Astrocyte (in vitro differentiated cells and primary cell): ENCODE measurements at regions not wholly inside any gene's neighbourhood (a gene's known extent, or its start where the extent isn't known, plus 50 kb on each side); places are given as distances from the start of the nearest gene placed in this dataset.

Experiments used
- DNase-seq: peaks from one replicate; pipeline ENCODE4 v3.0.0-alpha.2; 2010; ENCODE audit warnings: low read depth
- FAIRE-seq: peaks from 2 replicates; lab custom pipeline; 2011; peaks lifted over from hg19 to GRCh38; lab: Jason Lieb, UNC
- H2AFZ ChIP-seq: 2 replicates; pipeline ENCODE4 v1.6.0; 2012; ENCODE audit warnings: low read depth, low read length, inconsistent platforms
- H3K27ac ChIP-seq: 2 replicates; pipeline ENCODE4 v1.5.1; 2011; ENCODE audit warnings: low read depth, low read length, inconsistent platforms
- H3K27me3 ChIP-seq: 2 replicates; pipeline ENCODE4 v1.6.0; 2011; ENCODE audit warnings: low read length, inconsistent platforms; ENCODE audit not compliant: insufficient read depth
- H3K36me3 ChIP-seq: 2 replicates; pipeline ENCODE4 v1.5.1; 2011; ENCODE audit warnings: low read length, inconsistent platforms; ENCODE audit not compliant: insufficient read depth
- H3K4me1 ChIP-seq: 2 replicates; pipeline ENCODE4 v1.5.1; 2011; ENCODE audit warnings: low read length, inconsistent platforms; ENCODE audit not compliant: insufficient read depth
- H3K4me2 ChIP-seq: 2 replicates; pipeline ENCODE4 v1.6.0; 2012; ENCODE audit warnings: low read length, inconsistent platforms
- H3K4me3 ChIP-seq: 2 replicates; pipeline ENCODE4 v1.5.1; 2011; ENCODE audit warnings: low read depth, mild to moderate bottlenecking, low read length, inconsistent platforms; ENCODE audit not compliant: insufficient read depth
- H3K79me2 ChIP-seq: 2 replicates; pipeline ENCODE4 v1.6.0; 2012; ENCODE audit warnings: mild to moderate bottlenecking, low read length, inconsistent platforms; ENCODE audit not compliant: insufficient read depth
- H3K9ac ChIP-seq: 2 replicates; pipeline ENCODE4 v1.6.0; 2012; ENCODE audit warnings: mild to moderate bottlenecking, low read length, inconsistent platforms
- H3K9me3 ChIP-seq: 2 replicates; pipeline ENCODE4 v1.5.1; 2012; ENCODE audit warnings: low read depth, mild to moderate bottlenecking, low read length, inconsistent platforms; ENCODE audit not compliant: insufficient read depth
- H4K20me1 ChIP-seq: 2 replicates; pipeline ENCODE4 v1.6.0; 2012; ENCODE audit warnings: low read length, inconsistent platforms; ENCODE audit not compliant: insufficient read depth
- H3K27ac Mint-ChIP-seq: one replicate; pipeline ENCODE4 v1.8.0; 2021; ENCODE audit warnings: mild to moderate bottlenecking, mixed read lengths; ENCODE audit not compliant: unreplicated experiment
- H3K27me3 Mint-ChIP-seq: one replicate; pipeline ENCODE4 v1.8.0; 2021; ENCODE audit warnings: low read depth, mixed read lengths; ENCODE audit not compliant: unreplicated experiment
- H3K36me3 Mint-ChIP-seq: one replicate; pipeline ENCODE4 v1.8.0; 2021; ENCODE audit warnings: low read depth, mixed read lengths; ENCODE audit not compliant: unreplicated experiment
- H3K4me1 Mint-ChIP-seq: one replicate; pipeline ENCODE4 v1.8.0; 2021; ENCODE audit warnings: low read depth, mixed read lengths; ENCODE audit not compliant: unreplicated experiment
- H3K4me3 Mint-ChIP-seq: one replicate; pipeline ENCODE4 v1.8.0; 2021; ENCODE audit warnings: mild to moderate bottlenecking, moderate library complexity, mixed read lengths; ENCODE audit not compliant: unreplicated experiment
- H3K9me3 Mint-ChIP-seq: one replicate; pipeline ENCODE4 v1.8.0; 2021; ENCODE audit warnings: mild to moderate bottlenecking, mixed read lengths; ENCODE audit not compliant: unreplicated experiment
- EZH2 ChIP-seq: IDR thresholded peaks from 2 replicates; pipeline ENCODE4 v1.6.1; 2012; ENCODE audit warnings: mild to moderate bottlenecking, low read length, inconsistent platforms; ENCODE audit not compliant: insufficient read depth
- TF ChIP-seq, protein P1 (sequence below): IDR thresholded peaks from 2 replicates; pipeline ENCODE4 v1.5.1; 2011; ENCODE audit warnings: low read depth, mild to moderate bottlenecking, inconsistent platforms, low read length, moderate library complexity; ENCODE audit not compliant: insufficient read depth

DNA sequence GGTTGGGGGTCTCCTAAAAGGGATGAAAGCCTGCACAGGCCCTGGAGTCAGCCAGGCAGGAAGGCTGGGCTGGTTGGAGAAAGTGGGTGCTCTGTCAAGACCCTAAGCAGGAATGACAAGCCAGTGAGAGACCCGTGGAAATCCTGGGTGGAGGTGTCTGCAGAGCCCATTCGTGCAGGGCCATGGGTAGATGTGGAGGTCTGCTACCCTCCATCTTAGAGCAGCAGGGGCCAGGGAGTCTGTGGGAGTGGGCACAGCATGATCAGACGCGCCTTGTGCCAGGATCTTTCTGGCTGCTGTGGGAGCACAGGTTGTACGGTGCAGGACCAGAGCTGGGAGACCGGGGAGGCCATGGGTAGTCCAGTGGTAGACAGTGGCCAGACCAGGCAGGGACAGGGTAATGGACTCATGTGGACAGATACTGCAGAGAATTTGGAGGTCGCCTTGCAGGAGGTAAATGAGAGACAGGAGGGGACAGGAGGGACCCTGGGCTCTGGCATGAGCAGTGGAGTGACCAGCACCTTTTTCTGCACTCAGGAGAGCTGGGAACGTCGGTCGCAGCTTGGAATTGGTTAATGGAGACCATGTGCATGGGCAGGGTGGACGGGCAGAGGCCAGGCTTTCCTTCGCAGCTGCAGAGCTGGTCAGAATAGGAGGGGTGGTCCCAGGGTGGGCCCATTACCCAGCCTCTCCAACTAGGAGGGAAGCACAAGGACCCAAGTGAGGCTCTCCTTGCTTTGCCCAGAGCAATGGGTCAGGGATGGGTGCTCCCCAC lies 203.5 kb upstream of the PMEPA1 start:
- DNase-seq (no peak), FAIRE-seq (no peak)
- no peak overlapping the region for H3K9ac ChIP-seq
- no peaks in the 10 kb centered on the region for H3K9me3 ChIP-seq
- H4K20me1 ChIP-seq: no peaks in the 10 kb centered on the region
- H3K4me1 Mint-ChIP-seq: peaks cover 3% of the 10 kb centered on the region
- peaks cover 4% of the 10 kb centered on the region for H3K9me3 Mint-ChIP-seq
- H3K36me3 Mint-ChIP-seq: peaks cover 5% of the 10 kb centered on the region
- no peak overlapping the region for H3K27ac ChIP-seq
- no peak overlapping the region for H3K27ac Mint-ChIP-seq
- no peaks in the 10 kb centered on the region for H3K36me3 ChIP-seq
- H3K4me2 ChIP-seq: no peak overlapping the region
- no peak overlapping the region for H2AFZ ChIP-seq
- no peaks in the 10 kb centered on the region for H3K4me1 ChIP-seq
- H3K79me2 ChIP-seq: no peaks in the 10 kb centered on the region
- H3K4me3 ChIP-seq: no peak overlapping the region
- H3K27me3 Mint-ChIP-seq: peaks cover 73% of the 10 kb centered on the region
- H3K27me3 ChIP-seq: peaks cover 8% of the 10 kb centered on the region
- H3K4me3 Mint-ChIP-seq: no peak overlapping the region
- TF ChIP-seq, protein P1, sequence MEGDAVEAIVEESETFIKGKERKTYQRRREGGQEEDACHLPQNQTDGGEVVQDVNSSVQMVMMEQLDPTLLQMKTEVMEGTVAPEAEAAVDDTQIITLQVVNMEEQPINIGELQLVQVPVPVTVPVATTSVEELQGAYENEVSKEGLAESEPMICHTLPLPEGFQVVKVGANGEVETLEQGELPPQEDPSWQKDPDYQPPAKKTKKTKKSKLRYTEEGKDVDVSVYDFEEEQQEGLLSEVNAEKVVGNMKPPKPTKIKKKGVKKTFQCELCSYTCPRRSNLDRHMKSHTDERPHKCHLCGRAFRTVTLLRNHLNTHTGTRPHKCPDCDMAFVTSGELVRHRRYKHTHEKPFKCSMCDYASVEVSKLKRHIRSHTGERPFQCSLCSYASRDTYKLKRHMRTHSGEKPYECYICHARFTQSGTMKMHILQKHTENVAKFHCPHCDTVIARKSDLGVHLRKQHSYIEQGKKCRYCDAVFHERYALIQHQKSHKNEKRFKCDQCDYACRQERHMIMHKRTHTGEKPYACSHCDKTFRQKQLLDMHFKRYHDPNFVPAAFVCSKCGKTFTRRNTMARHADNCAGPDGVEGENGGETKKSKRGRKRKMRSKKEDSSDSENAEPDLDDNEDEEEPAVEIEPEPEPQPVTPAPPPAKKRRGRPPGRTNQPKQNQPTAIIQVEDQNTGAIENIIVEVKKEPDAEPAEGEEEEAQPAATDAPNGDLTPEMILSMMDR: no peak
- no peak for TF ChIP-seq EZH2

DNA sequence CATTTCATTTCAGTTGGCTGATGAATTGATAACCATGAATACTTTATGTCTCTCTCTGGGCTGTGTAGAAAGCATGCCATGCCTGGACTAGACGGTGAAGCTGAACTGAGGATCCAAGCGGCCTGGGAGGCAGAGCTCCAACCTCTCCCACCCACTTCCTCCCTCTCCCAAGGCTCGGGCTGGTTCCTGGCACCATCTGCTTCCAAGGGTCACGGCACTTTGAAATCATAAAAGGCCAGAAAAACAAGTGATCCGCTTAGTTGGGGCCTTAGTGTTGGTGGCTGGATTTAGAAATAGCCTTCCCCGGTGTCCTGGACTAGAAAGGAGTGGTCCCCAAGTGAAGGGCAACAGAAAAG lies 202.4 kb upstream of the PMEPA1 start:
- Mint-ChIP-seq H3K36me3 (peaks cover 5% of the 10 kb centered on the region), H3K27me3 (peaks cover 74% of the 10 kb centered on the region), H3K27ac (no peak overlapping the region), H3K9me3 (peaks cover 2% of the 10 kb centered on the region), H3K4me3 (no peak overlapping the region), H3K4me1 (no peaks in the 10 kb centered on the region)
- H3K36me3 ChIP-seq: no peaks in the 10 kb centered on the region
- H3K79me2 ChIP-seq: no peaks in the 10 kb centered on the region
- H3K9ac ChIP-seq: no peak overlapping the region
- no peak overlapping the region for H3K4me3 ChIP-seq
- DNase-seq (no peak), FAIRE-seq (no peak)
- no peak overlapping the region for H3K27ac ChIP-seq
- H3K9me3 ChIP-seq: no peaks in the 10 kb centered on the region
- H3K27me3 ChIP-seq: peaks cover 10% of the 10 kb centered on the region
- H4K20me1 ChIP-seq: no peaks in the 10 kb centered on the region
- no peak overlapping the region for H3K4me2 ChIP-seq
- no peak for TF ChIP-seq EZH2
- TF ChIP-seq, protein P1: no peak
- H2AFZ ChIP-seq: no peak overlapping the region
- H3K4me1 ChIP-seq: no peaks in the 10 kb centered on the region

DNA sequence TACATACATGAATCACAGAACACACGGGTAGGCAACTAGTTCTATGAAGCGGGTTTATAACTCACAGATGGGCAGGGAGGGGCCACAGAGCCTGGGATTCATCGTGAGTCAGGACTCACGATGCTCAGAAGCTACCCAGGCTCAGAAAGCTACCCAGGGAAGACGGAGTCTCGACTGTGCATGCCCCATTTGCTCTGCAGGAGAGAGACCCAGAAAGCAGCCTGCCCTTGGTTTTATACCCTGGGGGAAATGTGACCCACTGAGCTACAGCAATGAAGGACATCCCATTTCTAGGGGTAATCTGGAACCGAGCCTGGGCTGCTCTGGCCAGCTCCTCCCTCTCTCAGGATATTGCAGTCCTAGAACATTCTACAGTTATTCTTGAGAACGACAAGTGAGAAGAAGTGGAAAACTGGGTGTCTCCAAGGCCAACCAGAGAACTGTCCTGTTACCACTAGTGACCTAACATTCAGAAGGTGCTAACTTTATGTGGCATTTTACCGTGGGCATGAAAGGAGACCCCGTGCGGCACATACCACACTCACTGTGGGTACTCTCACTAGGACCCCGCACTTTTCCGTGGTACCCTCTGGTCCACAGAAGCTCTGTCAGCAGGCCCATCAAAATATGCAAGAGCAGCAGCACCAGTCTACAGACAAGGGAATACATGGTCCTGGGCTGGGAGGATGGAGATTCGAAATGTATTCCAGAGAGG lies 201.9 kb upstream of the PMEPA1 start:
- Mint-ChIP-seq H3K27ac (no peak overlapping the region), H3K9me3 (peaks cover 2% of the 10 kb centered on the region), H3K4me3 (no peak overlapping the region), H3K27me3 (peaks cover 79% of the 10 kb centered on the region), H3K4me1 (no peaks in the 10 kb centered on the region), H3K36me3 (peaks cover 5% of the 10 kb centered on the region)
- no peak for FAIRE-seq
- Histone ChIP-seq H2AFZ (no peak overlapping the region), H4K20me1 (no peaks in the 10 kb centered on the region), H3K9me3 (no peaks in the 10 kb centered on the region), H3K27ac (no peak overlapping the region), H3K27me3 (peaks cover 10% of the 10 kb centered on the region), H3K4me1 (no peaks in the 10 kb centered on the region), H3K4me3 (no peak overlapping the region), H3K9ac (no peak overlapping the region), H3K4me2 (no peak overlapping the region), H3K79me2 (no peaks in the 10 kb centered on the region), H3K36me3 (no peaks in the 10 kb centered on the region)
- no peak for DNase-seq
- TF ChIP-seq, protein P1: no peak
- no peak for TF ChIP-seq EZH2
